Inferior parietal cortex (tissue), 1 donor: ENCODE measurements at regions not wholly inside any gene's neighbourhood (a gene's known extent, or its start where the extent isn't known, plus 50 kb on each side); places are given as distances from the start of the nearest gene placed in this dataset.
A peak's percentile ranks its signal among the peaks of the same experiment; 100 is the strongest.
"Not testable (repeated sequence)": the region's sequence is repeated elsewhere in the genome, so short reads cannot be mapped to it uniquely, and the experiment has no call there.

Experiments
- DNase-seq: peaks from one replicate; pipeline ENCODE4 v3.0.0-alpha.2; 2016; ENCODE audit errors: extremely low spot score

- DNase-seq: not testable (repeated sequence)
Measured at GRCh38 chr12:131627151-131628022, 83.5 kb upstream of the SFSWAP start.

- DNase-seq: no peak
Measured at GRCh38 chr12:131628023-131628740, 82.7 kb upstream of the SFSWAP start.

GRCh38 chr12:131628766-131629448 lies 82.0 kb upstream of the SFSWAP start:
- no peak for DNase-seq

GRCh38 chr12:131631230-131631629 lies 79.7 kb upstream of the SFSWAP start:
- no peak for DNase-seq

GRCh38 chr12:131631889-131632651 lies 78.8 kb upstream of the SFSWAP start:
- not testable (repeated sequence) for DNase-seq

GRCh38 chr12:131632652-131633023 lies 78.3 kb upstream of the SFSWAP start:
- DNase-seq: not testable (repeated sequence)

GRCh38 chr12:131633610-131634009 lies 77.3 kb upstream of the SFSWAP start:
- DNase-seq: not testable (repeated sequence)

GRCh38 chr12:131634037-131634436 lies 76.9 kb upstream of the SFSWAP start:
- no peak for DNase-seq

GRCh38 chr12:131635012-131635411 lies 75.9 kb upstream of the SFSWAP start:
- not testable (repeated sequence) for DNase-seq

- DNase-seq: no peak
Measured at GRCh38 chr12:131635491-131636122, 75.3 kb upstream of the SFSWAP start.

GRCh38 chr12:131636266-131636665 lies 74.6 kb upstream of the SFSWAP start:
- DNase-seq: no peak

- no peak for DNase-seq
Measured at GRCh38 chr12:131636940-131637750, 73.7 kb upstream of the SFSWAP start.

- no peak for DNase-seq
Measured at GRCh38 chr12:131637986-131638385, 72.9 kb upstream of the SFSWAP start.

GRCh38 chr12:131639270-131639940 lies 71.5 kb upstream of the SFSWAP start:
- no peak for DNase-seq

- peak; percentile 46 for DNase-seq
Measured at GRCh38 chr12:131640525-131640924, 70.4 kb upstream of the SFSWAP start.

GRCh38 chr12:131641315-131641714 lies 69.6 kb upstream of the SFSWAP start:
- DNase-seq: no peak

GRCh38 chr12:131642101-131642540 lies 68.8 kb upstream of the SFSWAP start:
- DNase-seq: no peak

GRCh38 chr12:131642771-131643170 lies 68.1 kb upstream of the SFSWAP start:
- DNase-seq: no peak

- no peak for DNase-seq
Measured at GRCh38 chr12:131643631-131644452, 67.0 kb upstream of the SFSWAP start.
